Stimulated activated CD8-positive, alpha-beta memory T cell treated with anti-CD3 and anti-CD28 coated beads, Interleukin-7, amount 100 ng/mL, for 24 hours (primary cell): ENCODE measurements at regions not wholly inside any gene's neighbourhood (a gene's known extent, or its start where the extent isn't known, plus 50 kb on each side); places are given as distances from the start of the nearest gene placed in this dataset.
"Not testable (repeated sequence)": the region's sequence is repeated elsewhere in the genome, so short reads cannot be mapped to it uniquely, and the experiment has no call there.

Source experiments
- DNase-seq: peaks from one replicate; pipeline ENCODE4 v3.0.0-alpha.2; 2020; ENCODE audit warnings: low read depth

- DNase-seq, result no peak
Measured at GRCh38 chr1:194809215-194809614, 1622.8 kb upstream of the B3GALT2 start.

DNA sequence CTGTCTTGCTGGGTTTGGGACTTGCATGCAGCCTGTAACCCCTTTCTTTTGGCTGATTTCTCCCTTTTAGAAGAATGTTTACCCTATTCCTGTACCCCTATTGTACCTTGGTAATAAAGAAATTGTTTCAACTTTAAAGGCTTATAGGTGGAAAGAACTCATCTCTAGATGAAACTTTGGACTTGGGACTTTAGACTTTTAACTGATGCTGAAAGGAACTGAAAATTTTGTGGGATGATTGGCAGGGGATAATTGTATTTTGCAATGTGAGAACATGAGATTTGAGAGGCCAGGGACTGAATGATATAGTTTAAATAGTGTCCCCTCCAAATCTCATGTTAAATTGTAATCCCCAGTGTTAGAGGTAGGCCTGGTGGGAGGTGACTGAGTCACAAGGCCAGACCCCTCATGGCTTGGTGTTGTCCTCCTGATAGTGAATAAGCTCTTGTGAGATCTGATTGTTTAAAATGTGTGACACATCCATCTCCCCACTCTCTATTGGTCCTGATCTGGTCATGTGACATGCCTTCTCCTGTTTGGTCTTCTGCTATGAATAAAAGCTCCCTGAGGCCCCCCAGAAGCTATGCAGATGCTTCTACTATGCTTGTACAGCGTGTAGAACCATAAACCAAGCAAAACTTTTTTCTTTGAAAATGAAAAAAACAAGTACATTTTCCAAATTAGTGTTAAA is 1621.3 kb upstream of the B3GALT2 start:
- no peak for DNase-seq

- DNase-seq, result no peak
Measured at GRCh38 chr1:194802572-194802971, 1616.2 kb upstream of the B3GALT2 start.

- no peak for DNase-seq
Measured at GRCh38 chr1:194795917-194796593, 1609.6 kb upstream of the B3GALT2 start.

- no peak for DNase-seq
Measured at GRCh38 chr1:194787001-194787400, 1600.6 kb upstream of the B3GALT2 start.

GRCh38 chr1:194786027-194786426 is 1599.6 kb upstream of the B3GALT2 start:
- no peak for DNase-seq

DNA sequence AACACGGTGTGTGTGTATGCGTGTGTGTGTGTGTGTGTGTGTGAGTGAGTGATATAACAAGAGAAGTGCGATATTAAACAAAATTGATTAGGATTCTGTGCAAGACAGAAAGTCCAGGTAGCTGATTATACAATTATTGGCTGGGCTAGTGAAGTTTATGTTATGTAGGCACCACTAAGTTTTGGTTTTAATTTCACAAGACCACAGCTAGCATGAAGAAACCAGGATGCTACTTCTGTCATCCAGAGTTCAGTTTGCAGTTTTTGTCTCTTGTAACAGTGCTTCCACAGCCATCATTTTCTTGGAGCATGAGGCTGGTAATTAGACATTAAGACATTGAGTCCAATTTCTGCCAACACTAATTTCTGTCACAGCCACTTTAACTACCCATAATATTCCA is 1590.2 kb upstream of the B3GALT2 start:
- DNase-seq, result no peak

DNA sequence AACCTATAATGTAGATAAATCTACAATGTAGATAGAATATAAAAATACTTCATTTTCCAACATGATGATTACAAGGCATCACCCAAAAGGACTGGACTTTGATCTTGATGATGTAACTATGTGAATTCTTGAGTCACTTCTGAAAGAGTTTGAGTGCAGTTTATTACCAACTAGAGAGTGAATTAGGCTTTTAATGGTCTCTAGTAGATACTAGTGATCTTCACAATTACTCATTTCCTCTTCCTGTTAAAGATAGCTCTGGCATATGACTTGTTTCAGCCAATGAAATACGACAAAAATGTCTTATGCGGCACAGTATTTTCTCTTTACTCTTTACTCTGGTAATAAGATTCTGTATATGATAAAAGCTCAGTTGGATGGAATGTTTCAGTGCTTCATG is 1588.1 kb upstream of the B3GALT2 start:
- DNase-seq, result no peak

GRCh38 chr1:194755241-194755994 is 1569.0 kb upstream of the B3GALT2 start:
- no peak for DNase-seq

- DNase-seq, result not testable (repeated sequence)
Measured at GRCh38 chr1:194738843-194739242, 1552.4 kb upstream of the B3GALT2 start.

DNA sequence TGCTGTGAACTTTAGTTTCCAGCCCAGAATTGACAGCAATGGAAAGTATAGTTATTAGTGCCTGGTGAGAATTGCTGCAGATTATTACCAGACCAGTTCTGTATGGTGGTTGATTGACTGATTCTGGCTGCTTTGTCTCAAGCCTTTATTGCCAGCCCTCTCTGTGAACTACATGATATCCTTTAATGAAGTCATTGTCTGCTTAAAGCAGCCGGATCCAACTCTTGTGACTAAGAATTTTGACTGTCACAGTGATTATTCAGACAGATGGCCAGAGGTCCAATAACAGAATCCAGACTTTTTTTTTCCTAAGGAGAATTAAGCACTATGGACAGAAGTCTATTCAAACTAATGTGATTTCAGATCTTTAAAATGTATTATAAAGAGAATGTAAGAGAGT is 1548.6 kb upstream of the B3GALT2 start:
- DNase-seq, result no peak

GRCh38 chr1:194731025-194731424 is 1544.6 kb upstream of the B3GALT2 start:
- DNase-seq, result no peak

DNA sequence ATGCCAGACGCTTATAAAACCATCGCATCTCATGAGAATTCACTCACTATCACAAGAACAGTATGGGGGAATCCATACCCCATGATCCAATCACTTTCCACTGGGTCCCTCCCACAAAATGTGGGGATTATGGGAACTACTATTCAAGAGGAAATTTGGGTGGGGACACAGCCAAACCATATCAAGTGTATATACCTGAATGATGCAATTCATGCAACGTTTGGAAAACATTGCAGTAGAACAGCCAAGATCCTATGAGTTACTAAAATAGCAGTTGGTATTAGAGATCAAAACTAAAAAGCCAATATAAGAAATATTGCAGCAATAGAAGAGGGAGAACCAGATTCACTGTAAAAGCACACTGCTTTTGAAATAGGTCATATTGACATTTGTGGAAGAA is 1543.9 kb upstream of the B3GALT2 start:
- no peak for DNase-seq

- DNase-seq, result no peak
Measured at GRCh38 chr1:194723067-194723466, 1536.7 kb upstream of the B3GALT2 start.

- no peak for DNase-seq
Measured at GRCh38 chr1:194717941-194718340, 1531.5 kb upstream of the B3GALT2 start.

- DNase-seq, result no peak
Measured at GRCh38 chr1:194717334-194717733, 1530.9 kb upstream of the B3GALT2 start.

DNA sequence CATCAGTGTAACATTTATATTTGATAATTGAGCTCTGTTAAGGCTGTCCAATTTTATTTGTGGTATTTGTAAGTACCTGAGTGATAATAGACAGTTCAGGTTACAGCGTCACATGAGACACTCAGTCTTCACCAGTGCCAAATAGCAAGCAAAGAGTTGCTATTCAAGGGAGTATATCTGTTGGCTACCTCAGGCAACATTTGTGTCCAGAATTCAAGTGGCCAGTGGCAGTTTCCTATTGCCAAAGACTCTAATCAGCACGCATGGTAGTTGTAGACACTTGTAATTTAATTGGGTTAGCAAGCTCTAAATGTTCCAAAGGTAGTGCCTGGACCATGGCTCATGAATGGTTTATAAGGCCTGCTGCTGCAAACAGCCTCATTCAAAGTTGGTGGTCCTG is 1524.3 kb upstream of the B3GALT2 start:
- DNase-seq, result no peak

DNA sequence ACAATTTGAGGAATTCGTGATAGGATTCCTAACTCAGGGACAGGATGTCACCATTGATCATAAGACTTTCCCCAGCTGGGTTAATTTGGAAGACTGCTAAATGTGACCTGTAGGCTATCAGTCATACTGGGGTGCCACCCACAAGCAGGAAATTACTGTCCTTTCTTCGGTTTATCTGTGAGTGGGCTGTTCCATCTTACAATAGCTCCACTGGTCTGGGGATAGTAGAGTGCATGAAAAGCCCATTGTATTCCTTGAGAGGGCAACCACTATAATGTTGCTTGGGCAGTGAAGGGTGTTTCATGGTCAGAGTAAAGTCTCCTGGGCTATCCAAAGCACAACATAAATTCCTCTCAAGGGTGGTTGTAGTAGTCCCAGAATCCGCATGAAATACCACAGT is 1523.0 kb upstream of the B3GALT2 start:
- no peak for DNase-seq

GRCh38 chr1:194707074-194707473 is 1520.7 kb upstream of the B3GALT2 start:
- no peak for DNase-seq

- DNase-seq, result no peak
Measured at GRCh38 chr1:194705123-194705854, 1518.9 kb upstream of the B3GALT2 start.

GRCh38 chr1:194698908-194699318 is 1512.5 kb upstream of the B3GALT2 start:
- DNase-seq, result no peak

GRCh38 chr1:194693244-194693643 is 1506.8 kb upstream of the B3GALT2 start:
- DNase-seq, result no peak
